Esophagus muscularis mucosa (tissue), 2 donors: ENCODE measurements at regions not wholly inside any gene's neighbourhood (a gene's known extent, or its start where the extent isn't known, plus 50 kb on each side); places are given as distances from the start of the nearest gene placed in this dataset.

ENCODE experiments used
- EP300 ChIP-seq: sonication (generic); formaldehyde crosslinking; IDR thresholded peaks from one replicate; pipeline ENCODE4 v1.6.1; 2017; ENCODE audit warnings: antibody characterized with exemption
- POLR2A ChIP-seq: fragments of 450-650 bp; IDR thresholded peaks from one replicate; pipeline ENCODE4 v1.6.1; 2017; ENCODE audit warnings: antibody characterized with exemption, moderate library complexity, mild to moderate bottlenecking, low read depth

DNA sequence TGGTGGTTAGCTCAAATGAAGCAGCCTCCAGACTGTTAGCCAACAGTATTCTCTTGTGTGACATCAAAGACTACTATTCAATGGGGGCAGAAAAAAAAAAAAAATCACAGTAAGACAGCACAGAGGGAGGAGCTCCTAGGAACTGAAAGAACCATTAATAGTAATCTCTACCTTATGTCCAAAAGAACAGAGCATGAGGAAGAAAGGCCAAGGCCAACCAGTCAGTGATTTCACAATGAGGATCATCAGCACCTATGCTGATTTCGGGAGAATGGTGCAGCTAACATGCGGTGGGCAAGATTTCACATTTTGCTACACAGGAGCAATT is 66.3 kb upstream of the SOX5 start:
- TF ChIP-seq POLR2A, result no peak
- no peak for TF ChIP-seq EP300
